HepG2 (cell line): ENCODE measurements at regions not wholly inside any gene's neighbourhood (a gene's known extent, or its start where the extent isn't known, plus 50 kb on each side); places are given as distances from the start of the nearest gene placed in this dataset.

Experiments used
- DMAP1 ChIP-seq: IDR thresholded peaks from 2 replicates; pipeline ENCODE4 v1.6.1; 2016
- GABPA ChIP-seq, 2 experiments: IDR thresholded peaks; 2 replicates each; pipeline ENCODE4 v1.6.1; 2011 to 2016; ENCODE audit warnings: low read depth in 2 of 2, low read length in 1 of 2, missing biosample characterization in 1 of 2, missing genetic modification characterization in 1 of 2
- HOXA7 ChIP-seq: sonication (generic); formaldehyde crosslinking; IDR thresholded peaks from 2 replicates; pipeline ENCODE4 v1.8.1; 2022; ENCODE audit warnings: mild to moderate bottlenecking, missing genetic modification reagents, moderate library complexity
- POLR2A ChIP-seq, 2 experiments: IDR thresholded peaks; 2 replicates each; pipeline ENCODE4 v1.6.1; 2011; ENCODE audit warnings: low read depth in 2 of 2, low read length in 2 of 2, mild to moderate bottlenecking in 1 of 2, moderate library complexity in 1 of 2; ENCODE audit not compliant: insufficient read depth in 1 of 2
- UBTF ChIP-seq: sonication (generic); formaldehyde crosslinking; IDR thresholded peaks from 2 replicates; pipeline ENCODE4 v1.4.0; 2020; ENCODE audit warnings: mild to moderate bottlenecking, missing genetic modification reagents
- YEATS2 ChIP-seq: sonication (generic); formaldehyde crosslinking; IDR thresholded peaks from 2 replicates; pipeline ENCODE4 v1.4.0; 2020; ENCODE audit warnings: missing genetic modification reagents, borderline replicate concordance
- ZNF256 ChIP-seq: sonication (generic); formaldehyde crosslinking; conservative IDR thresholded peaks from 2 replicates; pipeline ENCODE4 v1.4.0; 2020; ENCODE audit warnings: missing genetic modification reagents

GRCh38 chr12:16096273-16096849 lies 181.1 kb downstream of the SLC15A5 start:
- no peak for TF ChIP-seq POLR2A (IDR thresholded peaks at IDR 0.05; ENCODE audit: insufficient read depth in 1 of 2, low read depth in 2 of 2, low read length in 2 of 2)
- TF ChIP-seq YEATS2 (CRISPR knock-in tag): no peak
- no peak for TF ChIP-seq ZNF256 (CRISPR knock-in tag)
- no peak for TF ChIP-seq UBTF
- no peak for TF ChIP-seq HOXA7 (CRISPR knock-in tag)
- TF ChIP-seq DMAP1: no peak
- no peak for TF ChIP-seq GABPA (IDR thresholded peaks at IDR 0.05; ENCODE audit: low read depth, low read length)
- TF ChIP-seq GABPA (CRISPR knock-in tag; IDR thresholded peaks at IDR 0.05; ENCODE audit: low read depth): no peak
